GM18858 (cell line): ENCODE measurements at regions not wholly inside any gene's neighbourhood (a gene's known extent, or its start where the extent isn't known, plus 50 kb on each side); places are given as distances from the start of the nearest gene placed in this dataset.
"Not testable (repeated sequence)": the region's sequence is repeated elsewhere in the genome, so short reads cannot be mapped to it uniquely, and the experiment has no call there.

Experiments
- ATAC-seq: cut with Tn5 transposase; IDR thresholded peaks from one replicate; pipeline ENCODE4 v1.9.1; 2021; ENCODE audit not compliant: unreplicated experiment

DNA sequence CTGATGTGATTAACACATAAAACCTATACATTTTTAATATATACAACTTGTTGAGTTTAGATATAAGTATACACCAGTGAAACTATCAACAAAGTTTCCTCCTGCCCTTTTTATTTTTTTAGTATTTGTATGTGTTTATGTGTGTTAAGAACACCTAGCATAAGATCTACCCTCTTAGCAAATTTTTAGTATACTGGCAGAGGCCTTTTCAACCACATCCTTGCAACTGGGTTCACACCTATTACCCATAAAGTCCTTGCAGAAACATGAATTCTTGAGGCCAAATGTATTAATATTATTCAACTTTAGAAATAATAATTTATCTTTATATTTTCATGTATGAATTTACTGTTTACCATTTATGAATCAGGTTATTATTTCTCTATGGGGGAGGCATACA lies 119.7 kb upstream of the CRIM1 start:
- no peak for ATAC-seq

DNA sequence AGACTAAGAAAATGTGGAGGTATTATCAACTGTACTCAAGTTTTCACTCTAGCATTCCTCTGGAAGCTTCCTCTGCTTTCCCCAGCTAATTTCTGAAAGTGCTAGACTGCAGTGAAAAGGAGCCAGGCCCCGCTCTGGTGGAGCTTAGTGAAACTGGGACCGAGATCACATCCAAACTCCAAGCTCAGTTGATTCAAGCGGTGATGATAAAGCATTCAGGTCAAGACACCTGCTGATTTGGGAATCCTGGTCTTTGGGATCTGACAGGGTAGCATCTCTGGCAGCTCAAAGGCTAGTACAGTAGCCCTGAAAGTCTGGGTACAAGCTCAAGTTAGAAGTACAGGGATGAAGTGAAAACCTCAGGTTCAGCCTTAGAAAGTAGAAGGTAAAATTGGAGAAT lies 120.2 kb upstream of the CRIM1 start:
- no peak for ATAC-seq

DNA sequence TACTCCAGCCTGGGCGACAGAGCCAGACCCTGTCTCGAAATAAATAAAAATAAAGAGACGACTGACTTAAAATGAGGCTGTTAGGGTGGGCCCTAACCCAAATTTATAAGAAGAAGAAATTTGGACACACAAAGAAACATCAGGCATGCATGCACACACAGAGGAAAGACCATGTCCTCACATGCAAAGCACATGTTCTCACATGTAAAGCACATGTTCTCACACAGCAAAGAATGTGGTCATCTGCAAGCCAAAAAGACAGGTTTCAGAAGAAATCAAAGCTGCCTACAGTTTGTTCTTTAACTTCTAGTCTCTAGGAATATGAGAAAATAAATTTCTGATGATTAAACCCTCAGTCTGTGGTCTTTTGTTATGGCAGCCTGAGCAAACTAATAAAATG lies 132.3 kb upstream of the CRIM1 start:
- ATAC-seq: no peak

DNA sequence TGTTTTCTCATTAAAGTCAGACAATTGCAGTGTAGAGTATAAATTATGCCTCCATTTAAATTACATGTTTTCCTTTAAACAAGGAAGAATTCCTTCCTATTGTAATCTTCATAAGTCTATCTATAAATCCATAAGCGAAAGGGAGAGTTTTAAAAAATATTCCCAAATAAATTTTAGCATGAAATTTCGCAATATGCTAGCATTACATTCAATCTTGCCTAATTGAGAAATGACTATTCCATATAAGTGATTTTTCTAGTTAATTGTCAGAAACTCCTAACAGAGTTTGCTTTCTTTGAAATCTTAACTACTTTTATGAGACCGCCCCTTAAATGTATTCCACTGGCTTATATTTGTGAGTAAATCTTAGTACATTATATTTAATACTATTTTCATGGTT lies 133.1 kb upstream of the CRIM1 start:
- ATAC-seq: no peak

DNA sequence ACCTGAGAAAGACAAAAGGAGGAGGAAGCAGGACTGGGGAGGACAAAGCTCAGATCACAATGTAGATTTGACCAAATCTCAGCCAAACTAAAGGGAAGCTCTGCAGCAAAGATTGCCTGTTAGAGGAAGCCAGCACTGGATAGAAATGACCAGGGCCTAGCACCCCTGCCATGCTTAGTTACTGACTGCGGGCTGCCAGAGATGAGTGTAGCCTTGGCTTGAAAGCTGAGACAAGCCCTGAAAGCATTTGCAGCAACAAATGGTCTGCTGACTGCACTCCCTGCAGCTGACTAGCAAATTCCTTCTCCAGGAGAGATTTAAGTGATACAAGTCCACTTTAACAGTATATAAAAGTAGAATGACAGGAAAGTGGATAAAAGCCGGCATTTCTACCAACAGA lies 140.9 kb upstream of the CRIM1 start:
- no peak for ATAC-seq

DNA sequence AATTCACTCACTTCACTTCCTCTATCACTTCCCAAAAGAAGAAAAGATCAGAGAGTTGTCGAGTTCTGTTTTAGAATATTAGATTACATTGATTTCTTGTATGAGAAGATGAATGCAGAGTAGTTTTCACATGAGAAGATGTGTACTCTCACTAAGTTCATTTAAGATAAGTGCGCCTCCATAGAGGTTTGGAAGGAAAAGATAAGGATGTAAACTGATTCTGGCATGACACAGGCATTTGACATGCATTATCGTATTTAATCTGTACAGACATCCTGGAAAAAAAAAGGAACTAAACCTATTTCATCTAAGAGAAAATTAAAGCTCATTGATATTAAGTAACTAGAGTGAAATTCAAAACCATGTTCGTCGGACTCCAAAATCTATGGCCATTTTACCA lies 152.2 kb upstream of the CRIM1 start:
- no peak for ATAC-seq

DNA sequence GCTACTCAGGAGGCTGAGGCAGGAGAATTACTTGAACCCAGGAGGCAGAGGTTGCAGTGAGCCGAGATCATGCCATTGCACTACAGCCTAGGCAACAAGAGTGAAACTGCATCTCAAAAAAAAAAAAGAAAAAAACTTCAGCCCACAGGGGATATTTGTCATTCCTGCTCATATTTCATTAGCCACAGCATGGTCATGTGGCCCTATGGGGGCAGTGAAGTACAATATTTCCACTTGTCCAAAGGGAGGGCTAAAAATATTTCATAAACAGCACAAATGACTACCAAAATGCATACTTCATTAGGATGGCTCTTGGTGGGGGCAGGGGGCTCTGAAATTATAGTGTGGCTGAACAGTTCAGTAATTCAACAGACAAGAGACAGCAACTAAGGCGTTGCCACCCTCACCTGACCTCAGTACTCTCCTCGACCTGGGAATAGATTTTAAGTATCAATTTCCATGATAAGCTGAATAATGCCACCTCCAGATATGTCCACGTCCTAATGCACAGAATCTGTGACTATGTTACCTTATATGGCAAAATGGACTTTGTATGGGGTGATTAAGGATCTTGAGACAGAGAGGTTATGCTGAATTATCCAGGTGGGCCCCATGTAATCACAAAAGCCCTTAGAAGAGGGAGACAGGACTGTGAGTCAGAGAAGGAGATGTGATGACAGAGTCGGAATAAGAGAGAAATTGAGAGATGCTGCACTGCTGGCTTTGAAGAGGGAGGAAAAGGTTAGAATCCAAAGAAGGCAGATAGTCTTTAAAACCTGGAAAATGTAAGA lies 158.2 kb upstream of the CRIM1 start:
- ATAC-seq: no peak

DNA sequence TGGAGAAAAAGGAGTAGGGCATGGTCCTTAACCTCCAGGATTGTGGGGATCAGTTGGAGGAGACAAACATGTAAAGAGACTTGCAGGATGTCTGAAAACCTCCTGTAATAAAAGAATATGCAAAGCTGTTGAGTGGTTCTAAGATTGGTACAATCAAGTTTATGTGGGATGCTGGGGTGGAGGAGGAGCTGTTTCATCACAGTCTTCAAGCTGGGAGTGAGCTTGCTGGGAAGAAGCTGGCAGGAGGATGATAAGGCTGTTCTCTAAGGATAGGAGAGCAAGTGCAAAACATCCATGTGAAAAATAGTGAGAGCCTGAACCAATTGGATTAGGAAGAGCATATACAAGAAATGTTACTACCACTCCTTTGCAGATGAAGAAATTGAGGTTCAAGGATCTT lies 161.9 kb upstream of the CRIM1 start:
- ATAC-seq: no peak

DNA sequence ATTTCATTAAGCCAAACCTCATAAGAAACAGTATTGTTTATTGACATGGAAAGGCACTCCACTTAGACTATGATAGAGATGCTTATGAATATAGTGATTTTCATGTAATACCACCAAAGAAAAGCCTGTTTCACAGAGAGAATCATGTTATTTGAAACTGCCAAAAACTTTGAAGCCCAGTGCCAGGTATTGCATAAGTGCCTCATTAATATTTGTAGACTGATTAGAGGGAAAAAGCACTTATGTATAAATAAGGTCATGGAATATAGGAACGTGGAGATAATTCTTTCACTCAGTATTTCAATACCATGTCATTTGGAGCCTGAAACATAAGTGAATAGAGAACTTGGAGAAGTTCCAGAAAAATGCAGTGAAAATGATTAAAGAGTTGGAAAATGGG lies 162.6 kb upstream of the CRIM1 start:
- no peak for ATAC-seq

DNA sequence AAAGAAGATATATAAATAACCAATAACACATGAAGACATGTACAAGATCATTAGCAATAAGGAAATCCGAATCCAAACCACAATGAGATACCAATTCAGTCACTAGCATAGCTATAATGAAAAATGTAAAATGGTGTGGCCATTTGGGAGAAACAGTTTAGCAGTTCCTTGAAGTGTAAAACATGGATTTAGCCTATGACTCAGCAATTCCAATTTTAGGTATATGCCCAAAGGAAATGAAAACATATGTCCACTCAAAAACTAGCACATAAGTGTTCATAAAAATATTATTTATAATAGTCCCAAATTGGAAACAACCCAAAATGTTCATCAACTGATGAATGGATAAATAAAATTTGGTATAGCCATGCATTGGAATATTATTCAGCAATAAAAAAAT lies 165.5 kb upstream of the CRIM1 start:
- no peak for ATAC-seq

DNA sequence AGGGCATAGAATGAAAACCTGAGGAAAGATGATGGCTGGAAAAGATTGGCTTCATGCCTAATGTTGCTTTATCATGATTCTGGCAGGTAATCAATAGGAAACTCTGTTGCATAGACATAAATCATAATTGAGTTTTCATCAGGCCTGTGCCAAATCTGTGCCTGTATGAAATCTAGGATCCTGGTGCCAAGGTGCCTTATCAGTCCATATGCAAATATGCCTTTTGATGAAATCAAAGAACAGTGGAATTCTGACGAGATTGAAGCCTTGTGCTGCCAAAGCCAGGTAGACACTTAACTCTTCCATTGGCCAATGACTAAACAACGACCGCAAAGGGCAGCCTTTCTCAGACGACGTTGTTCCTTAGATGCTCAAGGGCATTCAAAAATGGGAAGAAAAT lies 170.0 kb upstream of the CRIM1 start:
- no peak for ATAC-seq

DNA sequence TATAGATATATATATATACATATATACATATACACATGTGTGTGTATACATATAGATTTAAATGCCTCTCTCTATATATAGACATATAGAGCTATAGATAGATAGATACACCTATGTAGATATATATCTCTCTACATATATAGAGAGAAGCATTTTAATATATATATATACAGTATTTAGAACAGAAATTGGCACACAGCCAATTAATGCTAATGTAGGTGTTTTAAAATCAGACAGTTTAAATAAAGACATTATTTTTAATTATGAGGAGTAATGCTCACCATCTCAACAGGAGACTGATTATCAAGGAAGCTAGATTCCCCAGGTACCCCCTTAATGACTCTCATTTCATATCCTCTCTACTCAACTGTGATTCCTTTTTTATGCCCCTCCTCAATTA lies 170.7 kb upstream of the CRIM1 start:
- ATAC-seq: no peak

DNA sequence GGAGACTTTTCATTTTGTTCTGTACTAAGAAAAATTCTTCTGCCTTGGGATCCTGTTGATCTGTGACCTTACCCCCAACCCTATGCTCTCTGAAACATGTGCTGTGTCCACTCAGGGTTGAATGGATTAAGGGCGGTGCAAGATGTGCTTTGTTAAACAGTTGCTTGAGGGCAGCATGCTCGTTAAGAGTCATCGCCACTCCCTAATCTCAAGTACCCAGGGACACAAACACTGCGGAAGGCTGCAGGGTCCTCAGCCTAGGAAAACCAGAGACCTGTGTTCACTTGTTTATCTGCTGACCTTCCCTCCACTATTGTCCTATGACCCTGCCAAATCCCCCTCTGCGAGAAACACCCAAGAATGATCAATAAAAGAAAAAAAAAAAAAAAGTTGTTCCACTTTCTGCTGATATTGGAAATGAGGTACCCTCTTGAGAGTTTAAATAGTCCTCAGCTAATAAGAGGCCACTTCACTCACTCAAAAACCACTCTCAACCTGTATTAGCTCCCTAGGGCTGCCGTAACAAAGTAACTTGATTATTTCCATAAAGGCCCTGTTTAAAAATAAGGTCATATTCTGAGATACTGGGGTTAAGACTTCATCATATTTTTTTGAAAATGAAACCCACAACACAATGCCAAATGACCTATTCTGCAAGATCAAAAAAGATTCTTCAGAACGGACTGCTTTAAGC lies 174.6 kb upstream of the CRIM1 start:
- not testable (repeated sequence) for ATAC-seq

DNA sequence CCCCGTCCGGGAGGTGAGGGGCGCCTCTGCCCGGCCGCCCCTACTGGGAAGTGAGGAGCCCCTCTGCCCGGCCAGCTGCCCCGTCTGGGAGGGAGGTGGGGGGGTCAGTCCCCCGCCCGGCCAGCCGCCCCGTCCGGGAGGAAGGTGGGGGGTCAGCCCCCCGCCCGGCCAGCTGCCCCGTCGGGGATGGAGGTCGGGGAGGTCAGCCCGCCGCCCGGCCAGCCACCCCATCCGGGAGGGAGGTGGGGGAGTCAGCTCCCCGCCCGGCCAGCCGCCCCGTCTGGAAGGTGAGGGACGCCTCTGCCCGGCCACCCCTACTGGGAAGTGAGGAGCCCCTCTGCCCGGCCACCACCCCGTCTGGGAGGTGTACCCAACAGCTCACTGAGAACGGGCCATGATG lies 175.3 kb upstream of the CRIM1 start:
- not testable (repeated sequence) for ATAC-seq

DNA sequence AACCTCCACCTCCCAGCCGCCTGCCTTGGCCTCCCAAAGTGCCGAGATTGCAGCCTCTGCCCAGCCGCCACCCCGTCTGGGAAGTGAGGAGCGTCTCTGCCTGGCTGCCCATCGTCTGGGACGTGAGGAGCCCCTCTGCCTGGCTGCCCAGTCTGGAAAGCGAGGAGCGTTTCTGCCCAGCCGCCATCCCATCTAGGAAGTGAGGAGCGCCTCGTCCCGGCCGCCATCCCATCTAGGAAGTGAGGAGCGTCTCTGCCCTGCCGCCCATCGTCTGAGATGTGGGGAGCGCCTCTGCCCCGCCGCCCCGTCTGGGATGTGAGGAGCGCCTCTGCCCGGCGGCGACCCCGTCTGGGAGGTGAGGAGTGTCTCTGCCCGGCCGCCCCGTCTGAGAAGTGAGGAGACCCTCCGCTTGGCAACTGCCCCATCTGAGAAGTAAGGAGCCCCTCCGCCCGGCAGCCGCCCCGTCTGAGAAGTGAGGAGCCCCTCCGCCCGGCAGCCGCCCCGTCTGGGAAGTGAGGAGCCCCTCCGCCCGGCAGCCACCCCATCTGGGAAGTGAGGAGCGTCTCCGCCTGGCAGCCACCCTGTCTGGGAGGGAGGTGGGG lies 175.8 kb upstream of the CRIM1 start:
- ATAC-seq: not testable (repeated sequence)

DNA sequence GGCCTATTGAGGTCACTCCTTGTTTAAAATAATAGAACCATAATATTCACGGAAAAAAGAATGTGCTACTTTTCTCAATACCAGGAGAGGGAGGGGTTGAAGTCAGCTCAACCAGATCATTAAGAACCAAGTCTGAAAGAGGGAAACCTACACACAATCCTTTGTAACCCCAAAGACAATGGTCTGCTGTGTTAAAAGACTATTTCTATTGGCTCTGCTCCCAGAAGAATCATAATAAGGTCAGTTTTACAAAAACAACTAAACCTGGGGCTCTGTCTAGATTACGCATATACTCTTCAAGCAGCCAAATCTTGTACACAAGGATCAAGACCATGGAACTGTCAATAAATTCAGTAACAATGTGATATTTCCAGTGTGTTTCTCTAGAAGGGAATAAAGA lies 177.2 kb upstream of the CRIM1 start:
- no peak for ATAC-seq

DNA sequence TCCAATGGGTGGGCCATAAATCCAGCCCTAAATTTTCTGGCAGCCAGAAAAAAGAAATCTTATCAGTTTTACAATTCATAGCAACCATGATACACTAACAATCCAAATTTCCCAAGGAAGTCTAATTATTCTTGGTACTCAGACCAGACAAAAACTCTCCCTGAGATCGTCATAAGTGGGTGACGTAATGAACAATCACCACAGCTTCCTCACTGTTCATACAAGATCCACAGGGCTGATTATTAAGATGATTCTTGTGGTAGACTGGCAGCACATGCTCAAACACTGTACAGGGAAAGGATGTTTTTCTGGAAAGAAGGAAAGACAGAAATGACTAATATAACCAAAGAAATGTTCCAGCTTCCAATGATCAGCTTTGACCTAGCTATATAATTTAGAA lies 178.3 kb upstream of the CRIM1 start:
- ATAC-seq: no peak

DNA sequence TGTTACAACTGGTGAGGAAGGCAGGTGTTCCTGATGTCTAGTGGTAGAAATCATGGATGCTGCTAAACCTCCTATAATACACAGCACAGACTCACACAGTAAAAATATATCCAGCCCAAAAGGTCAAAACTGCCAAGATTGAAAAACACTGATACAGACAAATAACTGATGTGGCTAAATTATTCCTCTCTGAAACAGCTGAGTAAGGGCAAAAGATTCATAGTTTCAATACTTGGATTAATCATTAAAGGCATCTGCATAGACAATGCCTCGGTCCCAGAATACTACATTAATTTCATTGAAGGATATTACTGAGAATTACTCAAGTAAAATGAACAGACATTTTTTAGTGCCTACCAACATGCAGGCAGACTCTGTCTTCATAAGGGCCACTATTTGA lies 180.7 kb upstream of the CRIM1 start:
- no peak for ATAC-seq

DNA sequence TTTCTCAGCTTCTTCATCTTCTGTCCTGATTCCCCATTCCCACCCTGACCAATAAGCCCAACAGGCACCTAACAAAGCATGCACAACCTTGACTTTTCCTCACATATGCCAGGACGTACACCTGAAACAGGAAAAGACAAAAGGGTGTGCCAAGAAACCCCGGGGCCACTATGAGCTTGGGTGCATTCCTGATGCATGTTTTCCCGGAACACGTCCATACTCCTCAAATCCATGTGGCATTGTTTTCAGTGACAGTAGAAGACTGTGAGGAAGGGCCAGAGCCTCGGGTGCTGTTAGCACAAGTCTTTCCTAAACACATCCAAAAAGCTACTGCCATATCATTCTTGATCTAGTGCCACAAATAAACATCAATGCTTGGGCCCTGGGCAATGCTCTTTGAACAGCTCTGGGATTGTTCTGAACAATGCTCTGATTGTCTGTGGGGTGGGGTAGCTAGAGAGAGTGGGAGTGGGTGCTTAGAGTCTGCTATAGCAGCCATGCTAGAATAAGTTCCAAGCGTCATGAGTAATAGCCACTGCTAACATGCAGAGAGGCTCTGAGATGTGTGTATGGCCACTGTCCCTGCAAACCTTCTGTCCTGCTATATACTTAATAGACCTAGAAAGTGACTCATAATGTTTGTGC lies 181.7 kb upstream of the CRIM1 start:
- ATAC-seq: no peak

DNA sequence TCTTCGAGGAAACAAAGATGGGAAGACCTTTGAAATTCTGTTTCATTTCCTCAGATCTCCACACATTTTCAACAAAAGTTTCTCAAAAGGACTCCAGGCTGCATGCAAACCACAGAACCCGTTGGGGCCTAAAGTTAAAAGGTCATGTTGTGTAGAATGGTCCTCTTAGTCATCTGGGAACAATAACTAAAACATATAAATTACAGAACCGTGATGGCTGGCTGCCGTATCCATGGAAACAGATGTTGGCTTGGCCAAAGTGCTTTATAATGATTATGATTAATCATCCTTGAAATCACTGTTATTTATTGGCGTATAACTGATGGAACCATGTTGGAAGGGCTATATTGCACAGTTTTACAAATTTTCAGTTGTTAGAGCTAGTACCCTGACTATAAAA lies 182.8 kb upstream of the CRIM1 start:
- no peak for ATAC-seq

DNA sequence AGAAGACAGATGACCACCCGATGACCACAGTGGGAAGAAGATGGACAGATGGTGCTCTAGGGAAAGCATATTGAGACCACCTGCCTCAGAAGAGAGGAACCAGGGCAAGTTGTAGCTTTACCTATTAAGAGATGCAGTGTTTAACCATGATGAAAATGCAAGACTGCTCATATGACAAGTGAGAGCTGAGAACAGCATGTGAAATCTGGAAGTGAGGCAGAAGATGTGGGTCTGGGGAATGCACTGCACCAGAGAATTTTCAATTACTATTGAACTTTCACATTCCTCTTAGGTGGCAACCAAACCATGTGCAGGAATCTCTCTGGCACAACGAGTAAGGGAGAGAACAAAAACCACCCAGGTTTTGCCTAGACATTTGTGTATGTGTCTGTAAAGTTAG lies 184.8 kb upstream of the CRIM1 start:
- ATAC-seq: no peak

DNA sequence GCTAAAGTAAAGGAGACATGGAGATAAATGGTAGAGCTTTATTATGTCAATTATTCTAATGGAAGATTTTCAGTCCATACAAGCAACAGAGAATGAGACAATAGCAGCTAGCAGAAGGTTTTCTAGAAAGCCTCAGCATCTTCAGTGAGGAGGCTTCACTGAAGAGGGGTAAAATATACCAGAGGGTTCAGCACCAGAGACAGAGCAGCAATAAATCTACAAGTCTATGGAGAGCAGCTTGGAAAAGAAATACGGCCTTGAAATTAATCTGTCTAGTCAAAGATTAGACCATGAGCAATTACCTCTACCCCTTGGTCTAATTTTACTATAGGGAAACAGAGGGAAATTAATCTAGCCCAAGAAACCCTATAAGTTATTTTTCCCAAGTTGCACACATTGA lies 185.7 kb upstream of the CRIM1 start:
- no peak for ATAC-seq
